ENCODE measurements at regions not wholly inside any gene's neighbourhood (a gene's known extent, or its start where the extent isn't known, plus 50 kb on each side); places are given as distances from the start of the nearest gene placed in this dataset.

GRCh38 chr1:29784276-29785136 is 548.2 kb downstream of the PTPRU start:
- H3K4me3 ChIP-seq (ENCODE audit: low read depth, low read length), result no peak overlapping the region
- H3K36me3 ChIP-seq (ENCODE audit: control insufficient read depth, insufficient read depth, low read length), result no peaks in the 10 kb centered on the region
- CTCF ChIA-PET, result interaction anchor here (1.6 kb wide), 1 partner anchor 81 kb away, joined by 3 read pairs; no protein-coding TSS in a partner anchor
- DNase-seq (ENCODE audit: low read depth), result no peak
- POLR2A ChIA-PET, result no interaction called here
- H3K27me3 ChIP-seq (ENCODE audit: control insufficient read depth, insufficient read depth, low read length), result no peaks in the 10 kb centered on the region; the same call in 1 of the 2 replicates
- no peak for TF ChIP-seq CTCF (IDR thresholded peaks at IDR 0.05; ENCODE audit: insufficient read depth, low read depth, low read length)

GRCh38 chr1:29783508-29784275 is 547.4 kb downstream of the PTPRU start:
- TF ChIP-seq CTCF (IDR thresholded peaks at IDR 0.05; ENCODE audit: insufficient read depth, low read depth, low read length), result no peak
- H3K4me3 ChIP-seq (ENCODE audit: low read depth, low read length), result no peak overlapping the region
- ChIA-PET CTCF (interaction anchor here (2.7 kb wide), 1 partner anchor 10 kb away, joined by 9 read pairs; no protein-coding TSS in a partner anchor), POLR2A (no interaction called here)
- no peaks in the 10 kb centered on the region for H3K36me3 ChIP-seq (ENCODE audit: control insufficient read depth, insufficient read depth, low read length)
- DNase-seq (ENCODE audit: low read depth), result no peak
- no peaks in the 10 kb centered on the region; the same call in 1 of the 2 replicates for H3K27me3 ChIP-seq (ENCODE audit: control insufficient read depth, insufficient read depth, low read length)

GRCh38 chr1:29782846-29783507 is 546.7 kb downstream of the PTPRU start:
- Histone ChIP-seq H3K4me3 (ENCODE audit: low read depth, low read length) (no peak overlapping the region), H3K27me3 (ENCODE audit: control insufficient read depth, insufficient read depth, low read length) (no peaks in the 10 kb centered on the region; the same call in 1 of the 2 replicates), H3K36me3 (ENCODE audit: control insufficient read depth, insufficient read depth, low read length) (no peaks in the 10 kb centered on the region)
- TF ChIP-seq CTCF (IDR thresholded peaks at IDR 0.05; ENCODE audit: insufficient read depth, low read depth, low read length), result no peak
- ChIA-PET POLR2A (no interaction called here), CTCF (interaction anchor here (2.7 kb wide), 1 partner anchor 10 kb away, joined by 9 read pairs; no protein-coding TSS in a partner anchor)
- no peak for DNase-seq (ENCODE audit: low read depth)

- Histone ChIP-seq H3K27me3 (ENCODE audit: control insufficient read depth, insufficient read depth, low read length) (no peaks in the 10 kb centered on the region), H3K36me3 (ENCODE audit: control insufficient read depth, insufficient read depth, low read length) (no peaks in the 10 kb centered on the region), H3K4me3 (ENCODE audit: low read depth, low read length) (no peak overlapping the region)
- CTCF ChIA-PET, result interaction anchor here (1.2 kb wide), 1 partner anchor 14 kb away, joined by 3 read pairs; no protein-coding TSS in a partner anchor
- no peak for DNase-seq (ENCODE audit: low read depth)
- TF ChIP-seq CTCF (IDR thresholded peaks at IDR 0.05; ENCODE audit: insufficient read depth, low read depth, low read length), result no peak
- POLR2A ChIA-PET, result no interaction called here
Measured at GRCh38 chr1:29779146-29779545, 542.8 kb downstream of the PTPRU start.

- no peak overlapping the region for H3K4me3 ChIP-seq (ENCODE audit: low read depth, low read length)
- H3K27me3 ChIP-seq (ENCODE audit: control insufficient read depth, insufficient read depth, low read length), result no peaks in the 10 kb centered on the region
- POLR2A ChIA-PET, result no interaction called here
- H3K36me3 ChIP-seq (ENCODE audit: control insufficient read depth, insufficient read depth, low read length), result no peaks in the 10 kb centered on the region
- CTCF ChIA-PET, result no interaction called here
- TF ChIP-seq CTCF (IDR thresholded peaks at IDR 0.05; ENCODE audit: insufficient read depth, low read depth, low read length), result no peak
- no peak for DNase-seq (ENCODE audit: low read depth)
Measured at GRCh38 chr1:29777522-29777921, 541.2 kb downstream of the PTPRU start.

Measured in BJ (cell line).